Breast epithelium (tissue), 4 donors: ENCODE measurements at regions not wholly inside any gene's neighbourhood (a gene's known extent, or its start where the extent isn't known, plus 50 kb on each side); places are given as distances from the start of the nearest gene placed in this dataset.

Source experiments
- DNase-seq, 2 donors: peaks; one replicate each; pipeline ENCODE4 v3.0.0-alpha.2; 2019; ENCODE audit warnings: low spot score in 2 of 2
- H3K27ac ChIP-seq, 2 donors: fragments of 200-600 bp; sonication (generic) in 1 of 2; one replicate each; pipeline ENCODE4 v1.5.1; 2016 to 2019; ENCODE audit warnings: mild to moderate bottlenecking in 1 of 2
- H3K27me3 ChIP-seq, 2 donors: fragments of 200-600 bp; sonication (generic) in 1 of 2; one replicate each; pipeline versions ENCODE4 v1.5.1 to v1.6.0; 2017 to 2019; ENCODE audit warnings: control low read depth in 1 of 2, mild to moderate bottlenecking in 1 of 2
- H3K36me3 ChIP-seq: fragments of 200-600 bp; one replicate; pipeline ENCODE4 v1.5.1; 2019
- H3K4me1 ChIP-seq, 2 donors: fragments of 200-600 bp; sonication (generic); one replicate each; pipeline ENCODE4 v1.5.1; 2016 to 2019; ENCODE audit warnings: control low read depth in 1 of 2
- H3K4me3 ChIP-seq, 3 donors: fragments of 200-600 bp; sonication (generic); 1 replicate in 2 of 3; 2 replicates in 1 of 3; pipeline ENCODE4 v1.5.1; 2016 to 2019; ENCODE audit warnings: mild to moderate bottlenecking in 3 of 3, moderate library complexity in 2 of 3
- H3K9me3 ChIP-seq, 2 donors: fragments of 200-600 bp; sonication (generic) in 1 of 2; one replicate each; pipeline ENCODE4 v1.5.1; 2016 to 2019; ENCODE audit warnings: control low read depth in 1 of 2
- POLR2A ChIP-seq: fragments of 450-650 bp; IDR thresholded peaks from one replicate; pipeline ENCODE4 v1.6.1; 2016; ENCODE audit warnings: antibody characterized with exemption, mild to moderate bottlenecking, moderate library complexity
- POLR2AphosphoS5 ChIP-seq, 3 donors: sonication (generic); formaldehyde crosslinking; IDR thresholded peaks; one replicate each; pipeline ENCODE4 v1.6.1; 2017; ENCODE audit warnings: antibody characterized with exemption in 3 of 3
- intact Hi-C: fragments of 100-400 bp; cut with DNase I; formaldehyde crosslinking; loops from one replicate; pipeline ENCODE4 v1.15.1; 2023; ENCODE audit warnings: low total_unique reads
- TF ChIP-seq, protein P1 (sequence below), 3 donors: fragments of 450-650 bp; IDR thresholded peaks; one replicate each; pipeline ENCODE4 v1.5.1; 2016 to 2017; ENCODE audit warnings: antibody characterized with exemption in 3 of 3, mild to moderate bottlenecking in 3 of 3, moderate library complexity in 3 of 3

DNA sequence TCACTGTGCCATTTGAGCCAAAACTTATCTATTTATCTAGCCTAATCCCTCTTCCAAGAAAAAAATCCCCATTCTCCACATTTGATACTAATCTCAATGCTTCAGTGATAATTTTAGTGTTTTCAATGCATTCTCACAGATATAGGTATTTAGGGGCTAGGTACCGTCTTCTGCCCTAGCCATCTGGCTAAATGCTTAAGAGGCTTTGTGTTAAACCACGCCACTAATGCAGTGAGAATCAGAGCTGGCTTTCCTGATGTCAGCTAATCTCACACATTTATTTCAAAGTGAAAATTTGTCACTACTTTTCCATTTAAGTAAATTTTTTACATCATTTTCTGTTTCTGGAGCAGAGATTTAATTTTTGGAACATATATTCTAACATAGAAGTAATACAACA lies 479.7 kb downstream of the MAN2A1 start:
- Histone ChIP-seq H3K27me3 (no peaks in the 10 kb centered on the region), H3K4me3 (no peak overlapping the region), H3K9me3 (peaks cover 0 to 11% of the 10 kb centered on the region in 2 donors), H3K4me1 (no peaks in the 10 kb centered on the region), H3K27ac (no peak overlapping the region), H3K36me3 (no peaks in the 10 kb centered on the region)
- intact Hi-C loops = no loop called here
- TF ChIP-seq POLR2AphosphoS5 (IDR thresholded peaks at IDR 0.05) (no peak), POLR2A (no peak)
- TF ChIP-seq, protein P1, sequence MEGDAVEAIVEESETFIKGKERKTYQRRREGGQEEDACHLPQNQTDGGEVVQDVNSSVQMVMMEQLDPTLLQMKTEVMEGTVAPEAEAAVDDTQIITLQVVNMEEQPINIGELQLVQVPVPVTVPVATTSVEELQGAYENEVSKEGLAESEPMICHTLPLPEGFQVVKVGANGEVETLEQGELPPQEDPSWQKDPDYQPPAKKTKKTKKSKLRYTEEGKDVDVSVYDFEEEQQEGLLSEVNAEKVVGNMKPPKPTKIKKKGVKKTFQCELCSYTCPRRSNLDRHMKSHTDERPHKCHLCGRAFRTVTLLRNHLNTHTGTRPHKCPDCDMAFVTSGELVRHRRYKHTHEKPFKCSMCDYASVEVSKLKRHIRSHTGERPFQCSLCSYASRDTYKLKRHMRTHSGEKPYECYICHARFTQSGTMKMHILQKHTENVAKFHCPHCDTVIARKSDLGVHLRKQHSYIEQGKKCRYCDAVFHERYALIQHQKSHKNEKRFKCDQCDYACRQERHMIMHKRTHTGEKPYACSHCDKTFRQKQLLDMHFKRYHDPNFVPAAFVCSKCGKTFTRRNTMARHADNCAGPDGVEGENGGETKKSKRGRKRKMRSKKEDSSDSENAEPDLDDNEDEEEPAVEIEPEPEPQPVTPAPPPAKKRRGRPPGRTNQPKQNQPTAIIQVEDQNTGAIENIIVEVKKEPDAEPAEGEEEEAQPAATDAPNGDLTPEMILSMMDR (IDR thresholded peaks at IDR 0.05) = no peak
- DNase-seq = no peak

DNA sequence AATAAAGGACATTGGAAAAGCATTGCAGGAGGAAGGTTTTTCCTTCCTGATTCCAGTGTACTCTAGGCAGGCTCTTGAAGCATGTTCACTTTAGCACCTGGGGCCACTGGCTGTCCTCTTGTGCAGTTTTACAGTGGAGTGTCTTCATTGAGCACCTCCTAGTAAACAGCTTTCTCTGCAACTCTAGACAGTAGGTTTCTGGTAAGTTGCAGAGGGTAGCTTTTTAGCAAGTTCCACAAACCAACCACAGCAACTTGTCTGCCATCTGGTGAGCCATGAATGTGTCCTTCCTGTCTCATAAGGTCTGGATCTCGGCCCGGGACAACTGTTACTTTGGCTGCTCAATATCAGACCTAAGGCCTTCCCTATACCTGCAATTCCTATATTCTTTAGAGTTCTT lies 488.0 kb downstream of the MAN2A1 start:
- no peak overlapping the region for H3K27ac ChIP-seq
- no peaks in the 10 kb centered on the region for H3K4me1 ChIP-seq
- no peak overlapping the region for H3K4me3 ChIP-seq
- no peaks in the 10 kb centered on the region for H3K9me3 ChIP-seq
- intact Hi-C loops = no loop called here
- no peak for DNase-seq
- no peaks in the 10 kb centered on the region for H3K36me3 ChIP-seq
- no peak for TF ChIP-seq POLR2A
- H3K27me3 ChIP-seq = no peaks in the 10 kb centered on the region

DNA sequence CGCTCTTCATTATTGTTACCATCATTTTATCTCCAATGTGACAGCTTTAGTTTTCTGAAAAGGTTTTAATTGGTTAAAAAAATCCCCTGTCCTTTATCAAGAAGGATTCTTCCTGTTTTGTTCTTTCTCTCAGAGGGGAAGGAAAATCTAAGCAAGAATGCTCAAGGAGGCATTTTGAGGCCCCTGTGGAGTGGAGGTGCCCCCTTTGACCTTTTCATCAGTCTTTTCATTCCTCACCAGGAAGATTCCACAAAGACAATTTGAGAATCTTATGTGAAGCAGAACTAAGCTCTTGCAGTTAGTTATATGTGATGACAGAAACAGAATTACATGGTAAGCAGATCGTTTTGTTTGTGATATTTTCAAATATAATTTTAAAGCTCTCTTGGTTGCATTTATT lies 489.6 kb downstream of the MAN2A1 start:
- H3K36me3 ChIP-seq = no peaks in the 10 kb centered on the region
- no peak overlapping the region for H3K27ac ChIP-seq
- intact Hi-C loops = no loop called here
- H3K27me3 ChIP-seq = no peaks in the 10 kb centered on the region
- no peaks in the 10 kb centered on the region for H3K4me1 ChIP-seq
- H3K4me3 ChIP-seq = no peak overlapping the region
- H3K9me3 ChIP-seq = no peaks in the 10 kb centered on the region
- DNase-seq = no peak
- TF ChIP-seq POLR2AphosphoS5 (IDR thresholded peaks at IDR 0.05) (no peak), POLR2A (no peak)
- TF ChIP-seq, protein P1 (IDR thresholded peaks at IDR 0.05) = no peak

DNA sequence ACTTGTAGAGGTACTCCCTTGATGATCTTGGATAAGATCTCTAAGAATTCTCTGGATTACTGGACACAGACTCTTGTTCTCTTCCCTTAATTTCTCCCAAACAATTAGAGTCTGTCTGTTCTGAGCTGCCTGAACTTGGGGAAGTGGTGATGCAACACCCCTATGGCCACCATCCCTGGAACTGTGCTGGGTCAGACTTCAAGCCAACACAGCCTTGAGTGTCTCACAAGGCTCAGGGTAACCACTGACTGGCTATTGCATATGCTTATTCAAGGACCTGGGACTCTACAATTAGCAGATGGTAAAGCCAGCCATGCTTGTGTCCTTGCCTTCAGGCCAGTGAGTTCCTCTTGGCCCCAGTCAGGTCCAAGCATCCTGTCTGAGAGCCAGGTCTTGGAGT lies 504.5 kb downstream of the MAN2A1 start:
- Histone ChIP-seq H3K9me3 (no peaks in the 10 kb centered on the region), H3K4me1 (no peaks in the 10 kb centered on the region), H3K27ac (no peak overlapping the region), H3K27me3 (no peaks in the 10 kb centered on the region), H3K4me3 (no peak overlapping the region), H3K36me3 (no peaks in the 10 kb centered on the region)
- no peak for DNase-seq
- no peak for TF ChIP-seq POLR2A
- TF ChIP-seq POLR2AphosphoS5 (IDR thresholded peaks at IDR 0.05) = no peak
- TF ChIP-seq, protein P1 (IDR thresholded peaks at IDR 0.05) = no peak
- intact Hi-C loops = no loop called here

DNA sequence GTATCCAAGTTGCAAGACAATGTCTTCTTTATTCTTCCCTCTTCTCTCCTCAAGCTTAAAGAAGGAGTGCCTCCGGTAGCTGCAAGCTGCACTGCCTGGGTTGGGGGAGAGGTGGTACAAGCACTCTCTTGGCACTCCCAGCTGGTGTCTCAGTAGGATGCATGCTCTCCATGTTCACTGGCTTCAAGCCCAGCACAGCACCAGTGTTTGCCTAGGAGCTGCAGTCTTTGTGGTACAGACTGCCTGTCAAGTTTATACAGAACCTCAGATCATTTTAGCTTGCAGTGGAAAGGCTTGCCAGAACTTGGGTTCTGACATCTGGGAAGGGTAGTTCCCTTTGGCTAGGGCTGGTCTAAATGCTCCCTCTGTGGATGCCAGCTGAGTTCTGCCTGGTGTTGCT lies 505.6 kb downstream of the MAN2A1 start:
- Histone ChIP-seq H3K36me3 (no peaks in the 10 kb centered on the region), H3K9me3 (peaks cover 6 to 7% of the 10 kb centered on the region in 2 donors), H3K27me3 (no peaks in the 10 kb centered on the region), H3K4me3 (no peak overlapping the region), H3K4me1 (no peaks in the 10 kb centered on the region), H3K27ac (no peak overlapping the region)
- intact Hi-C loops = no loop called here
- TF ChIP-seq, protein P1 (IDR thresholded peaks at IDR 0.05) = no peak
- TF ChIP-seq POLR2AphosphoS5 (IDR thresholded peaks at IDR 0.05) (no peak), POLR2A (no peak)
- DNase-seq = no peak

DNA sequence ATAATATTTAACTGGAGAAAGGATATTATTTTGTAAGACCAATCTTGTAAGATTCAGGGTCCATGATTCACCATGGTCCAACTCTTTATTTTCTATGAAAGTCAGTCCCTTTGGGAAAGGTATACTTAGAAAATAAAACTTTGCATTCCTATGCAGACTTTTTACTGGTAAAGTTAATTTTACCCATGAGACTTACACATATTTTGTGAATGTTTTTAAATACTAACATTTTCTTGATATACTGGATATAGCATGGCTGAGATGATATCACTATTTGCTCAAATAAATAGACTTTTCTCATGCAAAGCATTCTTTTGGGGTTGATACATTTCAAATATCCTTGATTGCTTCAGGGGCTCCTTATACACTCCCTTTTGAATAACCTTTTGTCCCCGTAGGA lies 512.1 kb downstream of the MAN2A1 start:
- no peak for DNase-seq

More for the DNA sequence above, 512.1 kb downstream of the MAN2A1 start:
- TF ChIP-seq, protein P1 (IDR thresholded peaks at IDR 0.05) = no peak
- TF ChIP-seq POLR2A = no peak
- TF ChIP-seq POLR2AphosphoS5 (IDR thresholded peaks at IDR 0.05) = no peak
- H3K27me3 ChIP-seq = no peaks in the 10 kb centered on the region
- intact Hi-C loops = no loop called here
- no peaks in the 10 kb centered on the region for H3K36me3 ChIP-seq
- H3K4me1 ChIP-seq = no peaks in the 10 kb centered on the region
- no peak overlapping the region for H3K27ac ChIP-seq
- H3K4me3 ChIP-seq = no peak overlapping the region
- H3K9me3 ChIP-seq = peaks cover 6 to 7% of the 10 kb centered on the region in 2 donors
